SK-N-SH (cell line): ENCODE measurements at regions not wholly inside any gene's neighbourhood (a gene's known extent, or its start where the extent isn't known, plus 50 kb on each side); places are given as distances from the start of the nearest gene placed in this dataset.

ENCODE experiments used
- CTCF ChIA-PET: fragments of 300-600, 350-600 bp; formaldehyde crosslinking; extraction: SDS; loops from one replicate; lab custom pipeline; 2021; lab: Yijun Ruan, JAX
- POLR2A ChIA-PET: fragments of 350-600 bp; sonication (Branson Sonifier 250); formaldehyde crosslinking; extraction: SDS; loops from one replicate; lab custom pipeline; 2020; ENCODE audit warnings: antibody characterized with exemption, inconsistent platforms; lab: Yijun Ruan, JAX
- DNase-seq: peaks from one replicate; pipeline ENCODE4 v3.0.0; 2012
- H2AFZ ChIP-seq: fragments of 200-600 bp; sonication (generic); 2 replicates; pipeline ENCODE4 v1.8.1; 2016; ENCODE audit warnings: antibody characterized with exemption, mild to moderate bottlenecking, low read depth
- H3F3A ChIP-seq: fragments of 200-600 bp; sonication (generic); replicated peaks from 2 replicates; pipeline ENCODE3; 2016; ENCODE audit warnings: antibody characterized with exemption, mild to moderate bottlenecking; ENCODE audit not compliant: insufficient read depth
- H3K27ac ChIP-seq, 2 experiments: fragments of 200-500 bp in 1 of 2; fragments of 200-600 bp in 1 of 2; sonication (Bioruptor generic) in 1 of 2; sonication (generic), shearing (Covaris generic) in 1 of 2; 2 replicates each; pipeline versions ENCODE4 v1.5.1 to v1.6.1; 2014 to 2016; ENCODE audit warnings: low read depth in 2 of 2, inconsistent platforms in 1 of 2, low read length in 1 of 2, mild to moderate bottlenecking in 1 of 2, mixed read lengths in 1 of 2
- H3K27me3 ChIP-seq: fragments of 200-600 bp; sonication (generic), shearing (Covaris generic); 2 replicates; pipeline ENCODE4 v1.6.1; 2016; ENCODE audit warnings: mixed run types; ENCODE audit not compliant: insufficient read depth
- H3K36me3 ChIP-seq, 2 experiments: fragments of 200-500 bp in 1 of 2; fragments of 200-600 bp in 1 of 2; sonication (Bioruptor generic) in 1 of 2; sonication (generic) in 1 of 2; replicated peaks in 1 of 2; 2 replicates each; pipeline versions ENCODE3 to v1.5.1; 2014 to 2016; ENCODE audit warnings: low read length in 1 of 2, mild to moderate bottlenecking in 1 of 2; ENCODE audit not compliant: insufficient read depth in 2 of 2, control insufficient read depth in 1 of 2
- H3K4me1 ChIP-seq, 2 experiments: fragments of 200-500 bp in 1 of 2; fragments of 200-600 bp in 1 of 2; sonication (Bioruptor generic) in 1 of 2; sonication (generic), shearing (Covaris generic) in 1 of 2; 2 replicates each; pipeline versions ENCODE4 v1.5.1 to v1.6.1; 2014 to 2016; ENCODE audit warnings: low read depth in 1 of 2, low read length in 1 of 2, mixed run types in 1 of 2; ENCODE audit not compliant: insufficient read depth in 2 of 2, control insufficient read depth in 1 of 2
- H3K4me2 ChIP-seq: fragments of 200-600 bp; sonication (generic), shearing (Covaris generic); 2 replicates; pipeline ENCODE4 v1.6.1; 2017; ENCODE audit warnings: mixed run types
- H3K4me3 ChIP-seq, 2 experiments: fragments of 200-500 bp in 1 of 2; fragments of 200-600 bp in 1 of 2; sonication (Bioruptor generic) in 1 of 2; sonication (generic), shearing (Covaris generic) in 1 of 2; 2 replicates each; pipeline versions ENCODE4 v1.5.1 to v1.8.1; 2014 to 2016; ENCODE audit warnings: low read depth in 2 of 2, inconsistent platforms in 1 of 2, low read length in 1 of 2, mild to moderate bottlenecking in 1 of 2, mixed read lengths in 1 of 2, moderate library complexity in 1 of 2
- H3K79me2 ChIP-seq: fragments of 200-600 bp; sonication (generic); 2 replicates; pipeline ENCODE4 v1.8.1; 2017; ENCODE audit warnings: mild to moderate bottlenecking; ENCODE audit not compliant: insufficient read depth
- H3K9ac ChIP-seq: fragments of 200-600 bp; sonication (generic); 2 replicates; pipeline ENCODE4 v1.6.1; 2017; ENCODE audit warnings: mixed run types
- H3K9me2 ChIP-seq: fragments of 200-600 bp; sonication (generic); 2 replicates; pipeline ENCODE4 v1.6.1; 2017; ENCODE audit warnings: mixed run types
- H3K9me3 ChIP-seq: fragments of 200-600 bp; sonication (generic); 2 replicates; pipeline ENCODE4 v1.6.1; 2017; ENCODE audit warnings: mixed run types, mild to moderate bottlenecking, moderate library complexity
- H4K20me1 ChIP-seq: fragments of 200-600 bp; sonication (generic); 2 replicates; pipeline ENCODE4 v1.6.1; 2017; ENCODE audit warnings: mild to moderate bottlenecking, mixed run types; ENCODE audit not compliant: insufficient read depth
- CHD2 ChIP-seq: fragments of 150-350 bp; IDR thresholded peaks from 2 replicates; pipeline ENCODE4 v1.6.1; 2018; ENCODE audit warnings: low read length; ENCODE audit not compliant: partially characterized antibody
- CTCF ChIP-seq: fragments of 200-600 bp; sonication (generic); IDR thresholded peaks from 2 replicates; pipeline ENCODE4 v1.6.1; 2017; ENCODE audit warnings: antibody characterized with exemption, mild to moderate bottlenecking, moderate library complexity
- EP300 ChIP-seq, 2 experiments: IDR thresholded peaks; 2 replicates each; pipeline versions ENCODE4 v1.4.0 to v1.6.1; 2012; ENCODE audit warnings: borderline replicate concordance in 1 of 2, low read depth in 1 of 2, low read length in 1 of 2
- FOSL2 ChIP-seq: IDR thresholded peaks from 2 replicates; pipeline ENCODE4 v1.4.0; 2012; ENCODE audit warnings: low read depth, mild to moderate bottlenecking, moderate library complexity, borderline replicate concordance
- FOXJ3 ChIP-seq: sonication (generic); formaldehyde crosslinking; IDR thresholded peaks from 2 replicates; pipeline ENCODE4 v1.5.1; 2020; ENCODE audit warnings: mild to moderate bottlenecking, missing genetic modification reagents
- GATA2 ChIP-seq: sonication (generic); formaldehyde crosslinking; IDR thresholded peaks from 2 replicates; pipeline ENCODE4 v1.5.0; 2020; ENCODE audit warnings: mild to moderate bottlenecking, missing genetic modification reagents
- IRF3 ChIP-seq: fragments of 150-350 bp; IDR thresholded peaks from 2 replicates; pipeline ENCODE4 v1.6.1; 2016; ENCODE audit warnings: mild to moderate bottlenecking, low read depth, low read length
- JUND ChIP-seq: IDR thresholded peaks from 2 replicates; pipeline ENCODE4 v1.4.0; 2012
- NFIC ChIP-seq: IDR thresholded peaks from 2 replicates; pipeline ENCODE4 v1.4.0; 2012; ENCODE audit warnings: borderline replicate concordance
- PBX3 ChIP-seq: IDR thresholded peaks from 2 replicates; pipeline ENCODE4; 2012
- RCOR1 ChIP-seq: fragments of 150-350 bp; IDR thresholded peaks from 2 replicates; pipeline ENCODE4 v1.6.1; 2017; ENCODE audit warnings: antibody characterized with exemption, low read length
- SMC3 ChIP-seq: IDR thresholded peaks from 2 replicates; pipeline ENCODE4 v1.6.1; 2012; ENCODE audit warnings: low read depth, low read length, improper control_type of control experiment
- TAF1 ChIP-seq: IDR thresholded peaks from 2 replicates; pipeline ENCODE4 v1.6.1; 2012; ENCODE audit warnings: low read depth, mild to moderate bottlenecking, low read length, moderate library complexity, borderline replicate concordance
- USF2 ChIP-seq: fragments of 150-350 bp; IDR thresholded peaks from 2 replicates; pipeline ENCODE4 v1.6.1; 2017; ENCODE audit warnings: antibody characterized with exemption, low read length, low read depth, borderline replicate concordance
- WGBS: methylation state at CpG from one replicate; pipeline ENCODE4 v1.1.6; 2017; ENCODE audit warnings: low lambda C conversion rate; 5-methylcytosine and 5-hydroxymethylcytosine counted together

GRCh38 chr2:5548991-5549715 is 143.0 kb upstream of the SOX11 start (continued):
- TF ChIP-seq PBX3 (no peak), GATA2 (no peak)

GRCh38 chr2:5549771-5550170 is 142.4 kb upstream of the SOX11 start:
- no peaks in the 10 kb centered on the region for H3F3A ChIP-seq
- H3K9me2 ChIP-seq, result no peaks in the 10 kb centered on the region
- no peaks in the 10 kb centered on the region for H3K36me3 ChIP-seq
- no peaks in the 10 kb centered on the region for H3K27me3 ChIP-seq
- H3K9me3 ChIP-seq, result no peaks in the 10 kb centered on the region
- ChIA-PET POLR2A (no interaction called here), CTCF (interaction anchor here (1.0 to 1.4 kb wide), 2 partner anchors 19 to 140 kb away, joined by 3 read pairs; no protein-coding TSS in a partner anchor)
- no peak overlapping the region for H3K9ac ChIP-seq
- H3K4me2 ChIP-seq, result no peak overlapping the region
- no peaks in the 10 kb centered on the region; a peak in 1 of 4 replicates for H3K4me1 ChIP-seq
- no peaks in the 10 kb centered on the region for H4K20me1 ChIP-seq
- no peaks in the 10 kb centered on the region for H3K79me2 ChIP-seq
- no peak overlapping the region for H3K27ac ChIP-seq
- 17% methylated on average over 2 of the region's 2 CpGs for WGBS
- no peak overlapping the region for H3K4me3 ChIP-seq
- TF ChIP-seq JUND, result no peak
- TF ChIP-seq FOXJ3, result no peak
- no peak for DNase-seq
- H2AFZ ChIP-seq, result no peak overlapping the region

GRCh38 chr2:5555636-5556035 is 136.5 kb upstream of the SOX11 start:
- TF ChIP-seq SMC3 (no peak), TAF1 (no peak), FOSL2 (no peak), RCOR1 (no peak), USF2 (no peak), EP300 (IDR thresholded peaks at IDR 0.05; ENCODE audit: borderline replicate concordance in 1 of 2, low read depth in 1 of 2, low read length in 1 of 2) (no peak), CHD2 (no peak), CTCF (no peak), JUND (no peak), GATA2 (no peak), NFIC (no peak), IRF3 (no peak)
- Histone ChIP-seq H3K79me2 (no peaks in the 10 kb centered on the region), H3F3A (no peaks in the 10 kb centered on the region), H3K4me1 (no peaks in the 10 kb centered on the region; a peak in 1 of 4 replicates), H3K9me3 (no peaks in the 10 kb centered on the region), H3K4me2 (no peak overlapping the region), H4K20me1 (no peaks in the 10 kb centered on the region), H3K27me3 (no peaks in the 10 kb centered on the region), H3K27ac (no peak overlapping the region), H3K4me3 (no peak overlapping the region), H3K9ac (no peak overlapping the region), H3K36me3 (no peaks in the 10 kb centered on the region), H2AFZ (no peak overlapping the region), H3K9me2 (no peaks in the 10 kb centered on the region)
- WGBS, result 35% methylated on average over 10 of the region's 11 CpGs
- DNase-seq, result no peak
- ChIA-PET CTCF (interaction anchor here (1.1 kb wide), 1 partner anchor 17 kb away, joined by 3 read pairs; no protein-coding TSS in a partner anchor), POLR2A (no interaction called here)
